ENCODE measurements at regions not wholly inside any gene's neighbourhood (a gene's known extent, or its start where the extent isn't known, plus 50 kb on each side); places are given as distances from the start of the nearest gene placed in this dataset.
"Not testable (repeated sequence)": the region's sequence is repeated elsewhere in the genome, so short reads cannot be mapped to it uniquely, and the experiment has no call there.

DNA sequence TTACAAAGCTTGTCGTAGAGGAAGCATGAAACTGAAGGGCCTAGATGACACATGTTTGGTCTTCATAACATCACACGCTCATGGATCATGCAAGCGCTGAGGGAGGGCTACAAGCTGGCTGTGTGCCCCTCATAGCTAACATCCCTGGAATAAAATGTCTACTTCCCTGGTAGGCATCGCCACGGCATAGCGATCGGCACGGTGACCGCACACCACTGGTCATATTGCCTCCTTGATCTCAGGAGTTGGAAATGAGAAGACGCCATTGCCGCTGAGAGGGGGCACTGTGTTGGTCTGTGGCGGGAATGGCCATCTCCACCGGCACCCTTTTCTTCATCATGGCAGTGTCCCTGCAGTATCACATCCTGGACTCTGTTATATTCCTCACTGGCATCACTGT is 50.1 kb upstream of the TUBA3E start:
- not testable (repeated sequence) for DNase-seq

All from femur (tissue), 1 donor.